Activated T-helper 1 cell treated with anti-CD3 and anti-CD28 coated beads, Interleukin-2, amount 50 U/mL, for 16 hours (primary cell): ENCODE measurements at regions not wholly inside any gene's neighbourhood (a gene's known extent, or its start where the extent isn't known, plus 50 kb on each side); places are given as distances from the start of the nearest gene placed in this dataset.
"Not testable (repeated sequence)": the region's sequence is repeated elsewhere in the genome, so short reads cannot be mapped to it uniquely, and the experiment has no call there.

Experiments
- DNase-seq, 2 donors: peaks; one replicate each; pipeline ENCODE4 v3.0.0-alpha.2; 2020; ENCODE audit warnings: low read depth in 1 of 2, low spot score in 1 of 2

DNA sequence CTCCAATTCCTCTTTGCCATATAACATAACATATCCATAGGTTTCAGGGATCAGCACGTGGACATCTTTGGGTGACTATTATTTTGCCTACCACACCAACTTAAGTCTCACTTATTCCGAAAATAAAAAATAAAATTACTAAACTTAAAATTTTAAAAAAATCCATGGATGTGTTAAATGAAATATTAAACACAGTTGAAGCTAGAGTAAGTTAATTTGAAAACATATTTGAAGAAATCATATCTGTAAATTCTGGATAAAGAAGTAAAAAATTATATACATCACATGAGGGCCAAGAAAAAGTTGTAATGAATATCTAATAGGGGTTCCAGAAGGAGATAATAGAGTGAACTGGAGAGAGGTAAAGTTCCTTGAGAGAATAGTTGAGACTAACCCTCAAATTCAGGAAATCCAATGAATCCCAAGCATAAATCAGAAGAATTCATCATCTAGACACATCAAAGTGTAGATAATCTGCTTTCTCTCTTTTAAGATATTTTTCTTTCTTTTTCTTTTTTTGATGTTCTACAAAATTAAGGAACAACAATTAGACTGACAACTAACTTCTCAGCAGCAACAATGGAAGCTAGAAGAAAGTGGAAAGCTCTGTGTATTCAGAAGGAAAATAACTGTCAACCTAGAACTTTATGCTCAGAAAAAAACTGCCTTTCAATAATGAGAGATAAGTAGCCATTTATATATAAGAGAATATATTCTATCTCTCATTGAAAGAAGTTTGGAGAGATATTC, 147.4 kb downstream of the ABHD5 start:
- no peak for DNase-seq

DNA sequence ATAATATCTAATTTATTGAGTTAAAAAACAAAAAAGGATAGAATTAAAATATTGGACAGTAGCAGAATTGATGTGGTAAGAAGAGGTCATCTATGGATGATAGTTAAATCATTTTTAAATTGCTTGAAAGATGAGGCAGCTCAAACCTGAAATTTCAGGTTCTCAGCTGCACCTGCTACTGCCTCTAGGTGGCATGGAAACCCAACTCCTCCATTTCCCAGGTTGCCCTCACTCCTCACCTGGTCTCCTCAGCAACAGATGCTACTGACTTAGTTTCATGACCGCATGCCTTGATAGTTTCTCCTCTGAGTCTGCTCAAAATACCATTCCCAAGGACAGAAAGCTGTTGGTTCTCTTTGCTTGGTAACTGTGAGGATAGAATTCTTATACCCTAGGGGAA, 148.1 kb downstream of the ABHD5 start:
- DNase-seq, result no peak

DNA sequence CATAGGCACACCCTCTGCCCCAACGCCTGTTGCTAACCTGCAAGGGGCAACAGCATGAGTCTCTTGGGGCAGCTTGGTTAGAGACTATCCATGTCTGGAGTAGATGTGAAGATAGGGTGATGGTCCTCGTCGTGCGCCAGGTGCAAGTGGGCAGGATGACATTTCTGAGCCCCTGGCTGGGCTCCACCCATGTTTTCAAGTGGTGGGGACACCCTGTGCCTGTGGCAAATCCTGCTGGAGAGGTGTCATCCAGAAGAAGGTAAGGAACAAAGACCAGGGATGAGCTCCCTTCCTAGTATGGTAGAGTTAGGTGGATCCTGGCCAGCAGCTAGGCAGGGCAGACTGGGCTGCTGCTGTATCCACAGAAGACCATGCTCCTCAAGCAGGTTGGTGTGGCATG, 152.6 kb downstream of the ABHD5 start:
- no peak for DNase-seq

DNA sequence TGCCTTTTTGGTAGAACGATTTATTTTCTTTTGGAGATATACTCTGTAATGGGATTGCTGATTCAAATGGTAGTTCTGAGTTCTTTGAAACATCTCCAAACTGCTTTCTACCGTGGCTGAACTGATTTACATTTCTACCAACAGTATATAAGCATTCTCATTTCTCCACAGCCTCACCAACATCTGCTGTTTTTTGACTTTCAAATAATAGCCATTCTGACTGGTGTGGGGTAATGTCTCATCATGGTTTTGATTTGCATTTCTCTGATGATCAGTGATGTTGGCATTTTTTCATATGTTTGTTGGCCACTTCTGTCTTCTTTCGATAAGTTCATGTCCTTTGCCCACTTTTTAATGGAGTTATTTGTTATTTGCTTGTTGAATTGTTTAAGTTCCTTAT, 154.0 kb downstream of the ABHD5 start:
- no peak for DNase-seq

DNA sequence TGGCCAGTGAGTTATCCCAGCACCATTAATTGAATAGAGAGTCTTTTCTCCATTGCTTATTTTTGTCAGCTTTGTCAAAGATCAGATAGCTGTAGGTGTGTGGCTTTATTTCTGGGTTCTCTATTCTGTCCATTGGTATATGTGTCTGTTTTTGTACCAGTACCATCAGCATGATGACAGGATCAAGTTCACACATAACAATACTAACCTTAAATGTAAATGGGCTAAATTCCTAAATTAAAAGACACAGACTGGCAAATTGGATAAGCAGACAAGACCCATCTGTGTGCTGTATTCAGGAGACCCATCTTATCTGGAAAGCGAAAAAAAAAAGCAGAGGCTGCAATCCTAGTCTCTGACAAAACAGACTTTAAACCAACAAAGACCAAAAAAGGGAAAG, 154.8 kb downstream of the ABHD5 start:
- not testable (repeated sequence) for DNase-seq

DNA sequence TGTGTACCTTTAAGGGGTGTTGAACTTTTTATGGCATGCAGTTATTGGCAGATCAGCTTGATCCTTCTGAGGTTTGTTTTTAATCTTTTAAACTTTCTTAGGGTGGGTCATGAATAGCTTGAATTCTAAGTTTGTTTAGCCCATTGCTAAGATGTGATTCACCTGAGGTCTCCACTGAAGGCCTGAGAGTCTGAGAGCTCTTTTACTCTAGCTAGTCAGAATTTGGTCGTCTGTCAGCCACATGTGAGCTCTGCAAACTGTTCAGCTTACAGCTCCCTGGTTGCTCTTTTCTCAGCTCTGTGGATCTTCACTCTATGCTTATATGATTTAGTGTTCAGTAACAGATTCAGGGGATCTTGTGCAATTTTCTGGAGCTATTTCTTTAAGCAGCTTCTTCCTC, 161.3 kb downstream of the ABHD5 start:
- no peak for DNase-seq

DNA sequence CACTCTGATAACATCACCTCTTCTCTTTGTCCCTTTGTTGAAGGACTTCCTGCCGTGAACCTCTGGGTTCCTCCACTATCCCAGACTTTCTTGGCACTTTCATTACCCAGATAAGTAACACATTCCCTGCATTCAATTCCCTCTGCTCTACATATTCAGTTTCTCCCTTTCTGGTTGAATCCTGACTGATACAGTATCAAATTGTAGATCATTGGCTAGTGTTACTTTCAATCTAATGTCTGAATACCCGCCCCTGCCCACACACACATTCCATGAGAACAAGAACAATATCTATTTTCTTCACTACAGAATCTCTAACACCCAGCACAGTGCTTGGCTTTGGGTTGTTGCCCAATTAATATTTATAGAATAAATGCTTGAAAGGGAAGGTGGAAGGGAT, 163.5 kb downstream of the ABHD5 start:
- no peak for DNase-seq

DNA sequence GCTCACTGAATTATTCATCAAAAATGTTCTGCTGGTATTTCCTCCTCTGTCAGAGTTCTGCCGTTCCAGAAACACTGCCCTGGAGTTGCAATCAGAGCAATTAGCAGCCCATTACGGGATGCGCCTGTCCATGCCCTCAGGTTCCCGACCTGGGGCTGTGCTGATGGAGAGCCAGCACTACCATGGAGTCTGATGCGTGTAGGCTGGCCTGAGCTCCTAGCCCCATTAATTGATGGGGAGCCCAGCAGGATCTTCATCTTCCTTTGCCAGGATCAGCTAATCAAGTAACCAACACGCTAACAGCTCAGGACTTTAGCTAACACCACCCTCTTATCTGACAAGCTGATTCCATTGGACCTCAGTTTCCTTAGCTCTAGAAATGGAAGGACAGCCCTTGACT, 164.2 kb downstream of the ABHD5 start:
- DNase-seq, result no peak

DNA sequence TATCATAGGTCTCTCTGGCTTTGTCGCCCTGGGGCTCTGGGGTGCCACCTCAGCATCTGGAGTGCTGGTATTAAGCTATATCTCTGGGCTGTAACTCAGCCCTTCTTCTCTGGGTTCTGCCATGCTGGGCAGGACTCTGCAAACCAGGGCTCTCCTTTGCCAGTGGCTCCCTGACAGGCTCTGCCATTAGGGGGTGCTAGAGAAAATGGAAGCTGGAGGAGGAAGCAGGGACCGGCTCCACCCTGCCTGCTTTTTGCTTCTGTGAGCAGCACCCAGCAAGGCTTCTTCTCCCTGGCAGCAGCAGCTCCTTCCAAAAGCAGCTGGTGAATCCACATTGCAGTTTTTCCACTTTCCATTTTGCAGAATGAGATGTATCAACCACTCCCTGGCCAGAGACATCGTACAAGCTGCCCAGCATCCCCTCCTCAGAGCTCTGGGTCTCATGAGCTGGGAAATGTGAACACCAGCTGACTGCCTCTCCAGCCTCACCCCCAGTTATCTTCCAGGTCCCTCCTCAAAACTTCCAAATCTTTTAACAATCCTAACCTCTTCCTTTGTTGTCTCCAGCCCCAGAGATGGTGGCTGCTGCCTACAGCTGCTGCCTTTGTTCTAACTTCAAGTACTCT, 165.0 kb downstream of the ABHD5 start:
- no peak for DNase-seq

DNA sequence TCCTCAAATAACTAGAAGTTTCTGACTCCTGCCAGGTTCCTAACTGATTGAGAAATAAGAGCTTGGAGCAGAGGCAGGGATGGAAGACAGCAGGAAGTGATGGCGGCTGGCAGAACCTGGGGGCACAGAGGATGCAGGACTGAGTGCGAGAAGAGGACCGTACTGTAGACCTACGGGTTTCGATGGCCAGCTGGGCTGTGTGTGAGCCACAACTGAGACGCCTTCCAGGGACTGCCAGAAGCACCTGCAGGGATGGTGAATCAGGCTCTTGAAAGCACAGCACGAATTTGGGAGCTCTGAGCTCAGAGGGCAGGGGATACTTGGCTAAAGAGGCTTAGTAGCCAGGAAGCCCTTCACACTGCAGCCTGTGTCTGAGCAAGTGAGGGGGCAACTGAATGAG, 165.6 kb downstream of the ABHD5 start:
- DNase-seq, result no peak

DNA sequence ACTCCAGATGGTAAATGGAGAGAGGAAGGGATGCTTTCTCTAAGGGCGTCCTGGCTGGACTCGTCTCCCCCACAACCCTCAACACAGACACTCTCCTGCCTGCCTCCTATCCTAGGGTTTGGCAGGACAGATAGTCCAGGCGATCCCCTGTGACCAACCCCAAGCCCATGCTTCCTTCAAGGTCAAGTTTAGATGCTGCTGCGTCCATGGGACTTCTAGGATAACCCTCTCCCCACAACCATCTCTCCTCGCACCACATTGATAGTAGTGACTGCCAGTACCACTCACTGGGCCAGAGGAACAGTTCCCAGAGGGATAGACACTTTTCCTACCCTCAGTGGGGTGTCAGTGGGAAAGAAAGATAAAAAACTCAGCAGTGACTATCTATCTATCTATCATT, 166.0 kb downstream of the ABHD5 start:
- no peak for DNase-seq

DNA sequence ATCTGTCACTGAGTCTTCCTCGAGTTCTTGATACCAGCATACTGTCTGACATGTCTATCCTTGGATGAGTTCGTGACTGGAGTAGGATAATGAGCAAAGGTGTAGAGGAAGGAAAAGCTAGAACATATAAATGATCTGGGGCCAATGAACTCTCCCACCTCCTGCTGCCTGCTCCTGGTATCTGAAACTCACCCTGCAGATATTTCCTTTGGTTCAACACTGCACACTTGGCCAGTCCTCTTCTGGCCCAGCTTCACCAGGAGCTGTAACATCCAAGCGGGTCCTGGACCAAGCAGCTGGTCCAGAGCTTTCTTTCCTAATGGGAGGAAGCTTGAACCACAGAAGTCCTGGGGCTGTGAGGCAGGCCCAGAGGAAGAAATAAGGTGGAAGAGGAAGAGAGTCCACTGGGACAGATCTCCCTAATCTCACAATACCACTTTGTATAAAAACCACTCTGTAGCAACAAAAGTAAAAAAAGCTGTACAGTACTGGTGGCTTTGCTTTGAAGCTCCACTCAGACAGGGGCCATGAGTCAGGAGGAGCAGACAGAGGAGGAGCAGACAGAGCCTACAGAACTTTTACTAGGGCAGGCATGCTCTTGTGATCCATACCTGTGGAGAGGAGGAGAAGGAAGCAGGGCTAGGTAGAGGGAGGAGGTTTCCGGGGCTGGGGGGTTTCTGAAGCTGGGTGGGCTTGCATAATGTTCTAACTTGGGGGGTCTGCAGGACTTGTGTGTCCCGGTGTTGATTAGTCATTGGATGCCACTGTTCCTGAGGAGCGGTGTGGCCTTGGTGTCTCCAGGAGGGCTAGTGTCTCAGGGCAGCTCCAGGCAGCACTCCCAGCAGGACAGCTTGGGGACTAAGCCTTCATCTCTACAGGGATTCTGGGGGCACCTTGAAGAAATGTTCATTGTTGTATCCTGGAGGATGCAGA, 166.9 kb downstream of the ABHD5 start:
- no peak for DNase-seq

DNA sequence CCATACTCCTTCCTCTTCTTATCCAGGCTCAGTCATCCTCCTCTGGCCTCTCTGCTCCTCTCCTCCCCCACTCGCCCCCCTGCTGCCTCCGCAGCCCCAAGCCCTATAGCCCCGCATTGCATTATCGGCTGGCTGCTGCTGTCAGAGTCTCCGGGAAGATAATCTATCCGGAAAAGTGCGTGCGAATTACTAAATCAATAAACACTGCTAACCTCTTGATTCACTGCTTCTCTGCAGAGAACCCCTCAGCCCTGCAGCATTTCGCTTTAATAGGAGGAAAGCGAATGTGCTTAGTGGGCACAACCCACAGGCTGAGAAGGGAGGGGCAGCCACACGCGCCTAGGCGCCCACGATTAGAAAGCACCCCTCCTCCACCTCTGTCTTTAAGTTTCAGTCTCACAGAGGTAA, 167.6 kb downstream of the ABHD5 start:
- no peak for DNase-seq

DNA sequence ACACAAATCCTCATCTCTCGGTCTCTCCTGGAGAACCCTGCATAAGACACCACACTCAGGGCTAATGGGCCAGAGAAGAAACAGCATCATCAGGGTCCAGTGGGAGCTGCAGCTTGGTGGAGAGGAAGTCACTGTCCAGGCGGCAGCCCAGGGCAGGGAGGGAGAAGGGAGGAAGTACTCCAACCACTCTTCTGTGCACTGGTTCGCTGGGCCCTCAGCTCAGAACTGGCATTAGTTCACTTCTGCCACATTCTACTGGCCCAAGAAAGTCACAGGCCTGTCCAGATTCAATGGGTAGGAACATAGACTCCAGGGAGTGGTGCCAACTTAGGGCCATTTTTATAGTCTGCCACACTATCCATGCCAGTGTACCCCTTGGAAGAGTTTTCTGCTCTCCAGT, 169.0 kb downstream of the ABHD5 start:
- no peak for DNase-seq

DNA sequence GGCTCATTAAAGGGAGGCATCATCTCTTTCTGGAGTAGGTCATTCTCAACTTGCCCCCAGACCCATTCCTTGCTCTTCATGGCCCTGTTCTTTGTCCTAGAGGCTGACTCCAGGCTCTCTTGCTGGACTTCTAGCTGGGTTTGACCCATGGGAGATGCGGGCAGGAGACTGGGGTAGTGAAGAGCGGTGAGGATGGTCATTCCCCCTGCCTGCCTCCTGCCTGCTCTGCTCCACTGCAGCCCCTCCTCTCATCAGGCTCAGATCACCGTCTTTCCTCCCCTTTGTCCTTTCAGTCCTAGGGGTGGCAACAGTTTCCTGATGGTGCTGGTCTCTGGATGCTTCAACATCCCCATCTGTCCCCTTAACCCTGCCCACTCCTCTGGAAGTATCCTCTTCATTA, 170.9 kb downstream of the ABHD5 start:
- DNase-seq, result no peak

DNA sequence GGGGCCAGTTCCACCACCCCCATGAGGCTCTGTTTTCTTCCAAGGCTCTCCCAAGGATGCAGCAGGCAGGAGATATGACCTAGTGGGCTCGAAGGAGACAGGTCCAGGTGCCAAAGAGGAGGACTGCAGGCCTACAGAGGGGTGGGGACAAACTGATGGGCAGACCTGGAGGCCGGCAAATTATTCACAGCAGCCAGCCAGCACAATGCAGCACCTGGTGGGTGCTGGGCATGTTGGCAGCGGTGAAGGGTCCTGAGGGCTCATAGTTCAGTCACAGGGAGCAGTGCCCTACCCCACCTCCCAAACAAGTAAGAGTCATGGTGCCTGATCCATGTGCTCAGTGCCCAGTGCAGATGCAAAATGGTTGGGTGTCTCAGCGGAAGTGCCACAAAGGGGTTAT, 171.7 kb downstream of the ABHD5 start:
- no peak for DNase-seq

DNA sequence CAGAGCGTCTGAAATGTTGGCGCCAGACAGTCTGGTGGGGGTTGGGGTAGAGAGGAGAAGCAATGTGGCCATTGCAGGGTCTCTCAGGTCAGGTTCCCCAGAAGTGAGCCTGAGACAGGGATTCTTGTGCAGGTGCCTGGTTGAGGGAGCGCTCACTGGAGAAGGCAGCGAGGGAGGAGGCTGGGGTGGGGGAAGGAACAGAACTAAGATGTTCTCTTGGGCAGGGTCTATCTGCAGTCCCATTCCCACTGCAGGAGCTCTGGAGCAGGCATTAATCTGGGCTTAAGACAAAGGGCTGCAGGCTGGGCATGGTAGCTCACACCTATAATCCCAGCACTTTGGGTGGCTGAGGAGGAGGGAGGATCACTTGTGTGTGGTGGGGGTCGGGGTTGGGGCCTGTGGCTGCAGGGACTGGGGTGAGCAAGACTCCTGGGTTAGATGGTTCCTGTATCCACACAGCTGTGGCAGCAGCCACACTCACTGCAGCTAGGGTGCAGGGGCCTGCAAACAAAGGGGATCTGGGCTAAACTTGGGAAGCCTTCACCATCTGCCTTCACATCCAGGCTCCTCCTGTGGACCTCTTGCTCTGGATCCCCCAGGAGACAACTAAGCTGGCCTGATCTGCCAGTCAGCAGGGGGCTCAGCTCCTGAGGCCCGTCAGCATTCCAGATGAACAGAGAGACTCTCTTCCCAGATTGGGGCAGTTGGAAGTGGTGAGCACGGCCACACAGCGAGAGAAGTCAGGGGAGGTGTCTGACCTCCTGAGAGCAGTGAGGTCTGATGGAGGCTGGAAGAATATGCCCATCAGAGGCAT, 172.5 kb downstream of the ABHD5 start:
- DNase-seq, result no peak

DNA sequence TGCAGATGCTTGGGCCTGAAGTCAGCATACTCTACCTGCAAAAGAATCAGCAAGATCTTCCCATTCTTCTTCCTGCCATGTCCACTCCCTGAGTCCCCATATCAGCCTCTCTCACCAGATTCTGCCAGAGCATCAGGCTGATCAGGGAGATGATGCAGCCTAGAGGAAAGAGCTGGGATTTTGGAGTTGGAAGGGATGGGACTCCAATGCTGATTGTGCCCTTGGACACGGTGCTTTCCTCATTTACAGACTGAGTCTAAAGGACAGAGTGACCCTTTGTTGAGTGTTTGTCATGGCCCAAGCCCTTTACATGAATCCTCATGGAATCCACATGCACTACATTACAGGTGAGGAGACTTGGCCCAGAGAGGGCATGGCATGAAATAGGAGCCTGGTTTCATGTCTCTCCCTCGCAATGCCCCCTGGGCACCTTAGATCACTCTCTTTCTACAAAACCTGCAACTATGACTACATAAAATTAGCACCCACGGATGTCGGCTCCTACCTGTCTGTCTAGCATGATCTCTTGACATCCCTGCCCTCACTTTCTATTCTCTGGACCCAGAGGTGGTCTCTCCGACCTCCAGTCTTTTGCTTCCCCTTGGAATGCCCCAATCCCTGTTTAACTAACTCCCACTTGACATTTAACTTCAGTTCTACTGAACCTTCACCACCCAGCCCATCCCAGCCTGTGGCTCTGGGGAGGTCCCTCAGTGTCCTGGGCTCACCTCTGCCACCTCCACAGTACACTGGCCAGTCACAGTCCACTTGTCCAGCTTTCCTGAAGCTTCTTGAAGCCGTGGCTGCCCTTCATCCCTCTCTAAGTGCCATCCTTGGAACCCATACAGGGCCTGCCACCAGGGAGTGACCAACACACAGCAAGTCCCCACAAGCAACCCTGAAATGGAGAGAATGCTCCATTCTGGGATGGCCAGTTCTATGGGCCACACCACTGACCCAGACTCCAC, 173.5 kb downstream of the ABHD5 start:
- DNase-seq, result no peak

DNA sequence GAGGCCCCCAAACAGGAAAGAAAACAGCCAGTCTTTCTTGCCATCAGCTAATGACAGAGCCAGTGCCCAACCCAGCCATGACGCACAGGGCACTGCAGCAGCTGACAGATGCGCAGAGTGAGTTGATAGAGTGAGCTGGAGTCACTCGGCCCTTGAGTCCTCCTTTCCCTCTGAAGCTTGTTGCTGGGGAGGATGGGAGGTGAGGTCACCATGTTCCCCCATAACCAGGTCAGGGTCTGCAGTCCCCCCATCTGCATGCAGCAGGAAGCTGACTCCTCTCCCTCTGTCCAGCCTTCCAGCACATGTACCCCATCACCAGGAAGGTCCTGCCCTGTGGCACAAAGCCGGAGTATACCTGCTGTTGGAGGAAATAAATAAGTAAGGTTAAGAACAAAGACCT, 174.6 kb downstream of the ABHD5 start:
- DNase-seq, result no peak

DNA sequence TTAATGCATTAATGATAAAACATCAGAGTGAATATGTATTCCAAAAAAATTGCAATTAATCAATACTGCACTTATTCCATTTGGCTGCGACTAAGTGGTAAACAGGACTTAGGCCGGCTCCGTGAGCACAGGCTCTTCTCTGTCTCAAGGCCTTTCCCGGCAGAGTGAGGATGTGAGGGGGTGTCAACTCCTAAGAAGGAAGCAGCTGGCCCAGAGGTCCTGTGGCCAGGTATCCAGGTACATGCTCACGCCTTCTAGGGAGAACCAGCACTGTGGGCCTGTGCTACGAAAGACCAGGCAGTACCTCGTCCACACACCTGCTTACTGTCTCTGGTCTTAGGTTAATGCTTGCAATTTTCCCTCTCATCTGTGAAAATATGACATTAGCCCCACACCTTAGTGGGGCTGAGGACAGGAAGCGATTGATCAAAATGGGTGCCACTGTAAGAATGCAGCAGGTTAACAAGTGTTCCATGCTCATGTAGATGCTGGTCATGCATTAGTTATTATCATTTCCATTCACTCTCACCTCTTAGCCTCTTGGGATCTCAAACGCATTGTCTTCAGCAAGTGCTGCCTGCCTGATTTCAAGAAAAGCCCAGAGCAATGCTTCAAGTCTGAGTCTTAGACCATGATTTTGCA, 175.3 kb downstream of the ABHD5 start:
- no peak for DNase-seq
